ENCODE measurements at regions not wholly inside any gene's neighbourhood (a gene's known extent, or its start where the extent isn't known, plus 50 kb on each side); places are given as distances from the start of the nearest gene placed in this dataset.

GRCh38 chr2:149872041-149872440, 284.5 kb upstream of the MMADHC start:
- no peak for TF ChIP-seq ARNTL (CRISPR knock-in tag; IDR thresholded peaks at IDR 0.05; ENCODE audit: borderline replicate concordance, low read depth)
- TF ChIP-seq, protein P1, sequence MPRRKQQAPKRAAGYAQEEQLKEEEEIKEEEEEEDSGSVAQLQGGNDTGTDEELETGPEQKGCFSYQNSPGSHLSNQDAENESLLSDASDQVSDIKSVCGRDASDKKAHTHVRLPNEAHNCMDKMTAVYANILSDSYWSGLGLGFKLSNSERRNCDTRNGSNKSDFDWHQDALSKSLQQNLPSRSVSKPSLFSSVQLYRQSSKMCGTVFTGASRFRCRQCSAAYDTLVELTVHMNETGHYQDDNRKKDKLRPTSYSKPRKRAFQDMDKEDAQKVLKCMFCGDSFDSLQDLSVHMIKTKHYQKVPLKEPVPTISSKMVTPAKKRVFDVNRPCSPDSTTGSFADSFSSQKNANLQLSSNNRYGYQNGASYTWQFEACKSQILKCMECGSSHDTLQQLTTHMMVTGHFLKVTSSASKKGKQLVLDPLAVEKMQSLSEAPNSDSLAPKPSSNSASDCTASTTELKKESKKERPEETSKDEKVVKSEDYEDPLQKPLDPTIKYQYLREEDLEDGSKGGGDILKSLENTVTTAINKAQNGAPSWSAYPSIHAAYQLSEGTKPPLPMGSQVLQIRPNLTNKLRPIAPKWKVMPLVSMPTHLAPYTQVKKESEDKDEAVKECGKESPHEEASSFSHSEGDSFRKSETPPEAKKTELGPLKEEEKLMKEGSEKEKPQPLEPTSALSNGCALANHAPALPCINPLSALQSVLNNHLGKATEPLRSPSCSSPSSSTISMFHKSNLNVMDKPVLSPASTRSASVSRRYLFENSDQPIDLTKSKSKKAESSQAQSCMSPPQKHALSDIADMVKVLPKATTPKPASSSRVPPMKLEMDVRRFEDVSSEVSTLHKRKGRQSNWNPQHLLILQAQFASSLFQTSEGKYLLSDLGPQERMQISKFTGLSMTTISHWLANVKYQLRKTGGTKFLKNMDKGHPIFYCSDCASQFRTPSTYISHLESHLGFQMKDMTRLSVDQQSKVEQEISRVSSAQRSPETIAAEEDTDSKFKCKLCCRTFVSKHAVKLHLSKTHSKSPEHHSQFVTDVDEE (CRISPR knock-in tag; IDR thresholded peaks at IDR 0.05): no peak

Data from SK-N-SH treated with all-trans-retinoic acid at 6 μM for 48 hours (cell line).